Left colon (tissue), 2 donors: ENCODE measurements at regions not wholly inside any gene's neighbourhood (a gene's known extent, or its start where the extent isn't known, plus 50 kb on each side); places are given as distances from the start of the nearest gene placed in this dataset.

Experiments used
- ATAC-seq: fragments of 200-7000 bp; cut with Tn5 transposase; one replicate; pipeline ENCODE4 v1.9.1; 2020; ENCODE audit warnings: mild to moderate bottlenecking, moderate library complexity
- DNase-seq, 2 donors: peaks; one replicate each; pipeline ENCODE4 v3.0.0-alpha.2; 2020
- intact Hi-C, 2 donors: fragments of 100-400 bp; cut with DNase I in 1 of 2; cut with micrococcal nuclease in 1 of 2; formaldehyde crosslinking; loops; one replicate each; pipeline versions ENCODE4 v1.11.2 to v1.14.0; 2022; cut with DNase I, micrococcal nuclease
- donor health status: DM: no; HTN: no; CAD: no.
- donor health status: DM: yes; HTN: yes; CAD: no.

DNA sequence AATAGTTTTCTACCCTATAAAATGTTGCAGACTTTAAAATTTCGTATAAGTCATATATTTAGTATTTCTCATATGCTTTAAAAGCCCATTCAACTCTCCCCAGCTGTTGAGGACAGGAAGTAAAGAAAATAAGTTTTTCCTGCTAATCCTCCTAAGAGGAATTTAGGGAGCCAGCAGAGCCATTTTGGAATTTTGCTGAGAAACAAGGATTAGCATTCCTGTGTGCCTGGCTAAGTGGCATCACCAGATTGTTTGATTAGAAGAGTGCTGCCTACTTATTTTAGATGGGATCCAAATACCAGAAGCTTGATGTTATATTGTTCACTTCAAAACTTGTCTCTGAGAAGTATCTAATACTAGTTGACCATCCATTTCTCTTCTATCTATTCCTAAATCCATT lies 131.2 kb upstream of the HHIP start:
- DNase-seq (no peak), ATAC-seq (no peak)
- intact Hi-C loops, result no loop called here

DNA sequence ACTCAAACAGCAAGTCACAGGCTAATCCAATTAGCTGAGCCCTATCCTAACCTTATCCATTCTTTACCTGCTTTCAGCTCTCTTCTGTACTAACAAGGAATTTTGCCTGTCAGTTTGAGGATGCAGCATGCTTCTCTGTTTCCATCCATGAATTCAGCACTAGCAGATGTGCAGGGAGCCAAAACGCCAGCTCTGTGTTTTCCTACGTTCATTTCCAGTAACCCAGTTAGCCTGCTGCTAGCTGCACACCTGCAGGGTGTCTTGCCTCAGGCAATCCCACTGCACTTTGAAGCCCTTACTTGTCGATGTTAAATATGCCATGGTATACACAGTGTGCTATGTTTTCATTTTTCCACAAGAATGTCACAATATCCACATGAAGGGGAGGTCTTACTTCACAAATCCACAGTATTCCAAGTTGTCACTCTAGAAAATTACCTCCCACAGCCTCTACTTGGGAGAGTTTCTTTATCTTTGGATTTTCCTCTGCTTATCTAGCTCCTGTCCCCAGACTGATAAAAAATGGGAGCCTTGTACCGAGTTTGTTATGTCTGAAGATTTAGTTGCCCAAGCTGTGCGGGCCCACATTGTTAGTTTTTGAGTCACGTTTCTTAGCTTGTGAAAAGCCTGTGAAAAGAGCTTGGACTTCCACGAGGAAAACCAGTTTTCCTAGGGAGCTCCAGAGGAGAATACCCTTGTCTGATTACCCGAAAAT lies 127.6 kb upstream of the HHIP start:
- ATAC-seq, result no peak
- no peak for DNase-seq
- intact Hi-C loops, result no loop called here

DNA sequence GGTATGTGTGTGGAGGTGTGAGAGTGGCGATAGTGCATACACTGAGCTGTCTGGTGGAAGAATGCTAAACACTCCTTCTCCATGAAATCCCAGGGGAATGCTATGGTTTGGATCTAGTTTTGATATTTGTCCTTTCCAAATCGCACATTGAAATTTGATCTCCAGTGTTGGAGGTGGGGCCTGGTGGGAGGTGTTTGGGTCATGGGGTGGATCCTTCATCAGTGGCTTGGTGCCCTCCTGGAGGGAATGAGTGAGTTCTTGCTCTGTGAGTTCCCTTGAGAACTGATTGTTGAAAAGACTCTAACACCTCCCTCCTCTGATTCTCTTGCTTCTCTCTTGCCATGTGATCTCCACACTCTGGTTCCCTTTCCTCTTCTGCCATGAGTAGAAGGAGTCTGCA lies 114.1 kb upstream of the HHIP start:
- DNase-seq, result no peak
- intact Hi-C loops, result no loop called here
- no peak for ATAC-seq

DNA sequence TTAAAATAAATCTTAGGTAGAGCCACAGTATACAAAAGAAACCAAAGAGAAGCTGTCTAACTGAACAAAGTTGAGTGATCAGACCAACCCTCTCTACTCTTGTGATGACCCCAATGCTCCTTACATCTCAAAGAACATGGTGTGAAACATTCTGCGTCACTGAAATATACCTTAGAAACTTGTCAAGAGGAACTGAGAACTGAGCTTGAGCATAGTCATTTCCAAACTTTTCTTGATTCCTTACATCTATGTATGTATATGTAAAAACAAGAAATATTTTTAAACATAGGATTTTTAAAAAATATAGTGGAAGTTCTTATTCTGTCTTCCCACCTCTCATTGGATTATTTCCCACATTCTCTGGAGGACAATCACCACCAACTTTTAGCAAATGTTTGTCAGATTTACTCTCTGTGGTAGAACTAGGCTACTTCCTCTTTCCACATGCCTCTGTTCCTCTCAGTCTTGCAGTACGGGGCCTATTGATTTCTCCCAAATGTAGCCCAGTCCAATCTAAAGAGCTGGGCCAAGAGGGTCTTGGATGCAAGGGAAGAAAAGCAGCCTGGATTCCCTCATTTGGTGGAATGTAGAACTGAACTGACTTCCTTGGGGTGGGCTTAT lies 98.2 kb upstream of the HHIP start:
- intact Hi-C loops, result no loop called here
- ATAC-seq, result no peak
- DNase-seq, result no peak

DNA sequence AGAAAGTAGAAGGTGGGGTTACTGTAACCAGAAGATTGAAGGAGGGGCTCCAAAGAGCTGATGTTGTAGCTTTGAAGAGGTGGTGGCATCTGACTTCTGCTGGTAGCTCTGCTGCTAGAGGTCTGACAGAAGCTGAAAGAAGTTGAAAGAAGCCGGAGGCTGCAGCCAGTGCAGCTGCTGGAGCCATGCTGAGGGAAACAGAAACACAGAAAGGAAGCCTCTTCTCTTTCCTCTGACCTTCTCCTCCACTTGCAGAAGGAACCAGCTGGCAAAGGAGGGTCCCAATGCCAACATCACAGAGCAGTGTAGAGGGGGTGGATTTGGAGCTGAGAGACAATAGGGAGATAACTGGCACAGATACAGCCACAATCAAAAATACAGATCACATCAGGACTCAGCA lies 89.3 kb upstream of the HHIP start:
- ATAC-seq, result no peak
- no peak for DNase-seq
- intact Hi-C loops, result no loop called here

DNA sequence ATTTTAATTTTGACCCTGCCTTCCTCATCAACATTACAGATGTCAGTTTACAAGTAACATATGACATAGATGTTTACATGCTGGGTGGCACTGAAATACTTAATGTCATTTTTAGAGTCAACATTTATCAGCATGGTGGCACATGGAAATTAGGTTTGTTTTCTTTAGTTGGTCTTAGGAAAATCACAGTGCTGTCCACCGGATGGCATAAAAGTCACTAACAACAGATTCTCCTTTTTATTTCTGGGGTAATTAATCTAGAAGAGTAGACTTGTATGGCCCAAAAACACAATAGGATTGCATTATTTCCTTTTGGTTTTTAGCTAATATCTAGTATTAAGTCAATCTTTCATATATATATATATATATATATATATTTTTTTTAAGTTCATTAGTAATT lies 88.6 kb upstream of the HHIP start:
- DNase-seq (no peak), ATAC-seq (no peak)
- intact Hi-C loops, result no loop called here

DNA sequence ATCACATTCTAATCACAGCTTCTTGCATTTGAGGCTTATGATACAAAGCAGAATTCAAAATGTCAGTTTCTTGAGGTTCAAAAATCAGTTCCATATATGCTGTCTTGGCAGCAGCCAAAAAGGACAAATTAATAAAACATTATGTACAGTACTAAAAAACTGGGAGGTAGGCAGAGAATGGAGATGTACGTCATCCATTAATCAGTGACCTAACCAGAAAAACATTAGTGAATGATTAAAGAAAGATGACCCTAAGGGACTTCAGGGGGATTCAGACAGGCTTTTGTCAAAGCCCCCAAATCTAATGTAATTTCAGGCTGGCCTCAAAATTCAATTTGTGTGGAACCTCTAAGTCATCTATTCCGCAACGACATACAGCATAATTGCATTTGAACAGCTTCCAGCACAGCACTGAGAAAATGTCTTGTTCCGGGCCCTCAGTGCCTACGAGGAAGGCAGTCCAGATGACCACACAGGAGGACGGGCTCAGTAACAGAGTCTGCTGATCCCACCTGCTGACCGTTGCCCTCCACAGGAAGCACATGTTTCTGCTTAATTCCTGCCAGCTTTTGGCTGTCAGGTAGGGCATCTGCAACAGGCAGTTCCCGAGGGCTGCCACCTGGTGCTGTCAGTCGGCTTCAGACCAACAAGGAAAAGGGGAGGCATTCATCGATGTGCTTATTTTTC lies 83.8 kb upstream of the HHIP start:
- DNase-seq, result peak in 1 of 2 donors; percentile 13
- peak; percentile 54 for ATAC-seq
- intact Hi-C loops, result no loop called here

DNA sequence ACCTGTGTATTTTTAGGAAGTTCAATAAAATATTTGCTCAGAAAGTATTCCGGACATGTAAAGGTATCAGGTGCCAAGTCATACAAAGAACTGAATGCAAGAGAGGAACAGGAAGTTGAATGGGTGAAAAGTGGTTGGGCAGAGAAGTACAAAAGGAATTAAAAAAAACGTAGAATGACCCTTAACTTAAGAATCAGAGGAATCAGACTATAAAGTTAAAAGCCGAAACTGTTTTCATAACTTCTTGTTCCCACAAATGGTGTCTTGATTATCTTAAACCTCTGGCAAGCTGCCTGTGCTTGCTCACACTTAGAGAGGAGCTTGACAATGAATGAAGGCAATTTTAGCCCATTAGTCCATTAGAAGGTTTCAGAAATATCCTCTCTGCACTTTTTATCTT lies 81.6 kb upstream of the HHIP start:
- ATAC-seq (no peak), DNase-seq (no peak)
- intact Hi-C loops, result no loop called here

DNA sequence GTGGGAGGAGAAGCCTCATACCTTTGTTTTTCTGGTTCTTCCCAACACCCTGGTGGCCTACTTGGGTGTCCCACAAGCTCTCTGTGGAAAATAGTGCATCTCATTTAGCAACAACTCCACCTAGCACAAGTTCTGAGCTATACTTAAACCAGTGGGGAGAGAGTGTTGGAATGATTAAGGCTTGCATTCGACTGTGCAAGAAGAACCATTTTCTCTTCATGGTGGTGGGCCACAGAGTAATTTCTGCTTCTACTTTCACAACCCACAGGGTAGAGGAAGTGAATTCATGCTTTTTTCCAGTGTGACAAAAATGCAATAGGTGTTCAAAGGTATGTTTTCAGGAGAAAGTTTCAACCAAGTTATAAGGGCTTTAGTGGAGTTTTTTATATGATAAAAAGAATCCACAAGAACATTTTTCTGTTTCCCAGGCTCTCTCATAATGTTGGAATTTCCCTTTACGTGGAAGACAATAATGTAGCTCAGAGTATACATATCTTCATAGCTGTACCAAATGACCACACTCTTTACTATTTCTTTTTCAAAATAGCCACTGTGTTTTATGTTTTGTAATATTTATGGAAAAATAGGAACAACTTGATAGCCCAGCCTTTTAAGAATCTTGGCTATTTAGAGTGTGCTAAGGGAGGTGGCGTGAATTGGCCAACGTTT lies 80.3 kb upstream of the HHIP start:
- DNase-seq, result no peak
- no peak for ATAC-seq
- intact Hi-C loops, result no loop called here

DNA sequence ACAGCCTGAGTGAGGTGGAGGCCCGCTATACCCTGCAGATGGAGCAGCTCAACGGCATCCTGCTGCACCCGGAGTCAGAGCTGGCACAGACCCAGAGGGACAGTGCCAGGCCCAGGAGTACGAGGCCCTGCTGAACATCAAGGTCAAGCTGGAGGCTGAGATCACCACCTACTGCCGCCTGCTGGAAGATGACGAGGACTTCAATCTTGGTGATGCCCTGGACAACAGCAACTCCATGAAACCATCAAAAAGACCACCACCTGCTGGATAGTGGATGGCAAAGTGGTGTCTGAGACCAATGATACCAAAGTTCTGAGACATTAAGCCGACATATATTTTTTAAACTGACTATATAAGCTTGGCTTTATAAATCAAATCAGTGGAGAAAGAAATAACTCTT lies 73.3 kb upstream of the HHIP start:
- no peak for ATAC-seq
- intact Hi-C loops, result no loop called here
- no peak for DNase-seq

DNA sequence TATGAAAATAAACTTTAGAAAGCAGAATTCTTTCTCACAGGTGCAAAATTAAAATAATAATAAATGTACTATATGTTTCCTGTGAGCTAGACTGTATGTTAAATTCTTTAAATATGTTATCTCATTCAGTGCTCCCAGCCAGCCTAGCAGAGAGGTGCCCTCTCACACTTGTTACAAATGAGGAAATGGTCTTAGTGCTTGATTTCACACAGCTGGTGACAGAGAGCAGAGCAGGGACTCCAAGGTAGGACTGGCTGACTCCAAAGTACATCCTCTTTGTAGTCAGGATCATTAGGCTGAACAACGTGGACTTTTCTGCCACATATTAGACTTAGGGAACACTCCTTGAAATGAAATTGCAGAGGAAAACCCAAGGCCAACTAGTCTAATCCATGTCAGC lies 72.0 kb upstream of the HHIP start:
- intact Hi-C loops, result no loop called here
- ATAC-seq (no peak), DNase-seq (no peak)

DNA sequence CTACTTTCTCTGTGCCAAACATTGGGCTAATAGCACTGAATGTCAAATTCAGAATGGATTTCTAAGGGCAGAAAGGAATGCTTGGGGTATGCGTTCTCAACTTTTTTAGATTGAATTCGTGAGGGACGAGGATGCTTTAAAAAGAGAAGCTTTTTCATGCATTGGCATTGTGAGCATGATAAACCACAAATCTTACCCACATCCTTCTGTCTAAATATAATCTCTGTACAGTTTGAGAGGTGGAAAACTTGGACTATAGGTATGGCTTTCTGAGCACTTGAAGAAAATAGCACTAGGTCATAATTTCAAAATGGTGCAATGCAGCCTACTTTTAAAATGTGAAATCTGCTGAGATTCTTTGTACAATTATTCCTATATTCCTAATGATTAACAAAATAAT lies 71.4 kb upstream of the HHIP start:
- no peak for DNase-seq
- no peak for ATAC-seq
- intact Hi-C loops, result no loop called here

DNA sequence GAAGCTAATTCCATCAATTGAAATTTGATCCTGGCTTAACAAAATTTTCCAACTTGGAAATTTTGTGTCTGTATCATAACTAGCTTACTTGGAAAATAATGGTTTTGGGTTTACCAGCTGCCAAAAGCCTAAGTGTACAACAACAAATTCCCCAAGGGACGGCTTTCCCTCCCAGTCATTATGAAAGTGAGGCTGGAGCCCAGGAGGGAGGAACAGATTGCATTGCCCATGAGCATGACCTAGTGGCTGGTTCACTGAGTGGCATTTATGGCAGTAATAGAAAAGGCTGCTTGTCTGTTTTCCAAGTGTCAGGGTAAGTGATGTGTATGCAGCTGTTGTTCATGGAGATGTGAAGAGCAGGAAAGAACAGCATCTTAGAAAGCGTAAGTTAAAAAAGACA lies 70.8 kb upstream of the HHIP start:
- intact Hi-C loops, result no loop called here
- peak; percentile 57 for ATAC-seq
- no peak for DNase-seq

DNA sequence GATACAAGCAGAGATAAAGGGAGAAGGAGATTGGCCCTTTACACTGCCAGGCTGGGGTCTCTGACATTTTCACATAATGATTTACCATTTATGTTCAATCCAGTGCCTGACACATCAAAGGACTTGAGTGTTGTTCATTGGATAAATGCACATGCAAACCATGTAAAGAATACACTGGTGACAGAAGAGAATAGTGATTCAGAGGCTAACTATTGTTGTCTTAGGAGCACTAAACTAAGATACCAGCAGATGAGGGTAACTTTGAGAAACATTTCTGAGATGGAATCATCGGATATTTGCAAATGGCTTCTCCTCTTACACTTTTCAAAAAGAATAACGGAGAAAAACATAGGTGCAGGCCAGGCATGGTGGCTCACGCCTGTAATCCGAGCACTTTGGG lies 67.3 kb upstream of the HHIP start:
- ATAC-seq (no peak), DNase-seq (no peak)
- intact Hi-C loops, result no loop called here

DNA sequence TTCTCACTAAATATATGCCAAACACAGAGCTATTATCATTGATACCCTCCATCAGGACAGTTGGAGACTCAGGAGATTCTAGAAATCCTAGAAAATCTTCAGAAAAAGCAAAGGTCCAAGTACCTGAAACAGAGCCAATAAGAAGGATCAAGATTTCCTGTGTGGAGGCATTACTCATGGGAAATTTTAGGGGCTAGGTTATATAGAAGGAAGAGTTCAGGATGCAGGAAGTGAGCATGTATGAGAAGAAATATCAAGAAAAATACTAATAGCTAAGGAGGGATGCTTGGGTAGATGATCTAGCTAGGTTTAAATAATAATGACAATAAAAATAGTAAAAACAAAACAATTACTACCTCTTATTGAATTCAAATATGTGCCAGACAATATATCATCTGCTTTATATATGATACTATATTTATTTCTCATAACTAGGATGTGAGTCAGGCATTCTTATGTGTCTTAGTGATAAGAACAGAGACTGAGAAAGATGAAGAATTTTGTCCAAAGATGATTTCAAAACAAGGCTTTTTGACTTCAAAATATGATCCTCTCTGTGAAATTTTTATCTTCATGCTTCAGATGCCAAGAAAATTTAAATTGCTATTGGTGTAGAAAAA lies 66.4 kb upstream of the HHIP start:
- DNase-seq (no peak), ATAC-seq (no peak)
- intact Hi-C loops, result no loop called here

DNA sequence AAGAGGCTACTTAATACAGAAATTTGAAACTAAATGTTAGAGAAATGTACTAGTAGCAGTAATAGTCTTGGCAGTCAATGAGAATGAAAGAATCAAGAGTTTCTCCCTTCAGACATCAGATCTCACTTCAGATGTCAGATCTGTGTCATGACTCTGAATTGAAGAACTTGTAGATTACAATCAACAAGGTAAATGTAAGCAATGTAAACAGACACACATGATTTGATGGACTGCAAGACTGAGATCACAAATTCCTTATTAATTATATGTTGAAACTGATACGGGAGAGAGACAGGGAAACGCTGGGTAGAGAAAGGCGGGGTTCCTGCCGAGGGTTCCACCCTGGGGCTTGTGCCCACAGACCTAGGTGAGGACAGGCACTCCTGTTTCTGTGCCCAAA lies 65.5 kb upstream of the HHIP start:
- intact Hi-C loops, result no loop called here
- ATAC-seq, result no peak
- no peak for DNase-seq

DNA sequence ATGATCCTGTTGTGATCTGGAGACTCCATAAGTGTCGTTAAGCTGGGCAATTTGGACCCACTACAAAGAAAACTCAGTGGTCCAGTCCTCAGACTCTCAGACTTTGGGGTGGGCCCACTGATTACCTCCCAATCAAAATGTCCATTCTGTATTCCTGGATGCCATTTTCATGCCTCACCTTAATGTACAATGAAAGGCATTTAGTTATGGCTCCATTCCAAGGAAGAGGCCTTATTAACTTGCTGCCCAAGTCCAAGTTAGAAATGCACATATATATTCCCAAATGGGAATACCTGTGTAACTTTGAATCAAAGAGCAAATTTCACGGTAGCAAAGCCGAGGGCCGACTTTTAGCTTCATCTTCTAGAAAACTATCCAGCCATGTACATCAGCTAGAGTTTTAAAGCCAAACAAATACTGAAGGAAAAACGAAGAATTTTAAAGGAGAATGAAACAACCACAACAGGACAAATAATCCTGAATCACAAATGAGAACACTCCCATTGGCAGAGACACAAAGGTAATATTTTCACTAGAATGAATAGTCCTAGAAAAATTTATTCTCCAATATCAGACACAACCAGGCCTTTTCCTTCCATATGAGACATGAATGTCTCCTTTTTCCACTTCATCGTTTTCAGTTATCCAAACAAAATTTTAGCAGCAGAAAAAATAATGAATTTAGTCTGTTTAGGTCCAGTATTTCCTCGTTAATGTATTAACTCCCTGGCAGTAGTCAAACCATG lies 63.7 kb upstream of the HHIP start:
- intact Hi-C loops, result no loop called here
- no peak for DNase-seq
- peak; percentile 44 for ATAC-seq

DNA sequence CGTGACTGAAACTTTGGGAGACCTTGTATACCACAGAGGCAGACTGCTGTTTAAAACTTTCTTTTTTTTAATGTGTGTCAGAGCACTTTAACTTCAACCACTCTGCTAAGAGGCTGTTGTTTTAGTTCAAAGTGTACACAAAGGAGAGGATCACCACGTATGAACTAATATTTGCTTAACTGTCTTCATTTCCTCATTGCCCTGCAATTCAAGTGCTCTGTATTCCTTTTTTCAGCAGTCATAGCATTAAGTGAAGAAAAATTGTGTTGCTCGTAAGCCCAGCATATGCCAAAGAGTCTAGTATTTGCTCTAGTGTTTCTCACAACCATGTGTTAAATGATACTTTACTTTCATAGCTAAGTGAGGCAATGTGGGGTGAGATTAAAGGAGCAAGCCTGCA lies 63.0 kb upstream of the HHIP start:
- DNase-seq (no peak), ATAC-seq (peak; percentile 97)
- intact Hi-C loops, result no loop called here

DNA sequence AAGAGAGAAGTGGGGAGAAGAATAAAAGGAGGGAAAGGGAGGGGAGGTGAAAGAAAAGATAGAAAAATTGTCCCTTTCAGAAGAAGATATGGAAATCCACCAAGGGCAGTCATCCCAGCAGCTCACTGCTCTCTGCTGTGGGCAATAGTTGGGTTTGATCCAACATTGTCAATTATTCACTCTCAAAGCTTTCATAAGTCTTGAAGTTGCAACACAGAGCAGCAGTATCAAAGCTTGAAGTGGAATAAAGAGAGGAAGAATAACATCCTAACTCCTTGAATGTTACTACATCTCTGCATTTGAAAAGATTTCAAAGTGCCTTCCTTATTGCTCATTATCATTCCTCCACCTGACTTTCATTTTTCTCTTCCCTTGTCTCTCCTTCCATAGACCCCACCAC lies 62.3 kb upstream of the HHIP start:
- DNase-seq, result no peak
- peak; percentile 50 for ATAC-seq
- intact Hi-C loops, result no loop called here
